ENCODE measurements at regions not wholly inside any gene's neighbourhood (a gene's known extent, or its start where the extent isn't known, plus 50 kb on each side); places are given as distances from the start of the nearest gene placed in this dataset.
"Not testable (repeated sequence)": the region's sequence is repeated elsewhere in the genome, so short reads cannot be mapped to it uniquely, and the experiment has no call there.

GRCh38 chr3:153997364-153997763 is 123.8 kb upstream of the ARHGEF26 start:
- BruUV-seq (replicated peaks); H3K9me2 ChIP-seq (ENCODE audit: insufficient read depth); H2AFZ ChIP-seq (ENCODE audit: low read depth, low read length, poor library complexity, severe bottlenecking); H3K4me2 ChIP-seq (ENCODE audit: low read length); RAD21 ChIA-PET (ENCODE audit: low non-redundant PET in 1 of 2, low total read pairs in 2 of 2, uncharacterized antibody in 2 of 2, unreplicated experiment in 2 of 2); H3K4me3 ChIP-seq (replicated peaks in 1 of 2; ENCODE audit: low read depth in 1 of 2, low read length in 2 of 2); H3K36me3 ChIP-seq (ENCODE audit: control insufficient read depth in 1 of 2, insufficient read depth in 2 of 2, low read length in 2 of 2); H3K79me2 ChIP-seq (ENCODE audit: insufficient read depth, low read length); H3K27me3 ChIP-seq (ENCODE audit: insufficient read depth, low read length); DNase-seq (ENCODE audit: low read depth, low spot score); H3K9me3 ChIP-seq (ENCODE audit: control insufficient read depth in 1 of 2, insufficient read depth in 1 of 2, low read depth in 1 of 2, low read length in 2 of 2); H3K4me1 ChIP-seq (ENCODE audit: control insufficient read depth in 1 of 2, insufficient read depth in 2 of 2, low read length in 2 of 2); H3K27ac ChIP-seq (ENCODE audit: low read depth, low read length); H3K9ac ChIP-seq (ENCODE audit: low read length); POLR2A ChIA-PET; H4K20me1 ChIP-seq (ENCODE audit: insufficient read depth): not testable (repeated sequence)
- ATAC-seq: peak; percentile 64
- intact Hi-C loops (cut with micrococcal nuclease): loop anchor here (10.0 kb wide), 1 partner anchor 257 kb away; no protein-coding TSS in a partner anchor
- TF ChIP-seq CTCF (IDR thresholded peaks at IDR 0.05 in 2 of 3, conservative IDR thresholded peaks at IDR 0.05 in 1 of 3; ENCODE audit: borderline replicate concordance in 1 of 3, insufficient read depth in 1 of 3, low read depth in 2 of 3, low read length in 2 of 3) (peak in 1 of 3 experiments; percentile 20; a peak in 1 of 6 replicates), RAD21 (IDR thresholded peaks at IDR 0.05; ENCODE audit: low read depth) (peak; percentile 35)
- CTCF ChIA-PET: interaction anchor here (1.0 kb wide), 1 partner anchor 256 kb away, joined by 3 read pairs; no protein-coding TSS in a partner anchor

GRCh38 chr3:154003649-154004048 is 117.5 kb upstream of the ARHGEF26 start:
- BruUV-seq (replicated peaks): no TSS peak
- no peaks in the 10 kb centered on the region for H3K4me1 ChIP-seq (ENCODE audit: control insufficient read depth in 1 of 2, insufficient read depth in 2 of 2, low read length in 2 of 2)
- no peak for TF ChIP-seq EGR1 (IDR thresholded peaks at IDR 0.05; ENCODE audit: low read depth)
- no peak for TF ChIP-seq REST (IDR thresholded peaks at IDR 0.05; ENCODE audit: low read depth)
- TF ChIP-seq CEBPB (IDR thresholded peaks at IDR 0.05; ENCODE audit: low read depth): no peak
- no peak for TF ChIP-seq TCF7L2 (IDR thresholded peaks at IDR 0.05; ENCODE audit: borderline replicate concordance, extremely low read depth, insufficient read depth, insufficient read length)
- no peak for TF ChIP-seq ZFX (IDR thresholded peaks at IDR 0.05)
- TF ChIP-seq EZH2phosphoT487 (IDR thresholded peaks at IDR 0.05; ENCODE audit: borderline replicate concordance): no peak
- TF ChIP-seq CBX3 (IDR thresholded peaks at IDR 0.05; ENCODE audit: low read depth): no peak
- TF ChIP-seq YY1 (IDR thresholded peaks at IDR 0.05; ENCODE audit: extremely low read depth, insufficient replicate concordance, low read depth, low read length): no peak
- no peak for TF ChIP-seq POLR2AphosphoS5 (IDR thresholded peaks at IDR 0.05; ENCODE audit: low read depth, low read length)
- TF ChIP-seq CTCF (IDR thresholded peaks at IDR 0.05 in 2 of 3, conservative IDR thresholded peaks at IDR 0.05 in 1 of 3; ENCODE audit: borderline replicate concordance in 1 of 3, insufficient read depth in 1 of 3, low read depth in 2 of 3, low read length in 2 of 3): no peak
- no peak for TF ChIP-seq POLR2A (IDR thresholded peaks at IDR 0.05; ENCODE audit: borderline replicate concordance, extremely low read depth, insufficient read depth, insufficient read length)

More at GRCh38 chr3:154003649-154004048, 117.5 kb upstream of the ARHGEF26 start:
- Histone ChIP-seq H3K79me2 (ENCODE audit: insufficient read depth, low read length) (no peaks in the 10 kb centered on the region), H4K20me1 (ENCODE audit: insufficient read depth) (no peaks in the 10 kb centered on the region), H3K9me2 (ENCODE audit: insufficient read depth) (no peaks in the 10 kb centered on the region), H3K9ac (ENCODE audit: low read length) (no peak overlapping the region), H3K4me3 (replicated peaks in 1 of 2; ENCODE audit: low read depth in 1 of 2, low read length in 2 of 2) (no peak overlapping the region), H3K27ac (ENCODE audit: low read depth, low read length) (no peak overlapping the region), H3K9me3 (ENCODE audit: control insufficient read depth in 1 of 2, insufficient read depth in 1 of 2, low read depth in 1 of 2, low read length in 2 of 2) (no peaks in the 10 kb centered on the region), H3K36me3 (ENCODE audit: control insufficient read depth in 1 of 2, insufficient read depth in 2 of 2, low read length in 2 of 2) (no peaks in the 10 kb centered on the region), H3K4me2 (ENCODE audit: low read length) (no peak overlapping the region), H3K27me3 (ENCODE audit: insufficient read depth, low read length) (no peaks in the 10 kb centered on the region), H2AFZ (ENCODE audit: low read depth, low read length, poor library complexity, severe bottlenecking) (no peak overlapping the region)
- DNase-seq (ENCODE audit: low read depth, low spot score): no peak
- POLR2A ChIA-PET: no interaction called here
- ATAC-seq: no peak
- CTCF ChIA-PET: no interaction called here
- RAD21 ChIA-PET (ENCODE audit: low non-redundant PET in 1 of 2, low total read pairs in 2 of 2, uncharacterized antibody in 2 of 2, unreplicated experiment in 2 of 2): no interaction called here
- intact Hi-C loops (cut with micrococcal nuclease): no loop called here

Measured in HCT116 (cell line).